ENCODE measurements at regions not wholly inside any gene's neighbourhood (a gene's known extent, or its start where the extent isn't known, plus 50 kb on each side); places are given as distances from the start of the nearest gene placed in this dataset.
"Not testable (repeated sequence)": the region's sequence is repeated elsewhere in the genome, so short reads cannot be mapped to it uniquely, and the experiment has no call there.

DNA sequence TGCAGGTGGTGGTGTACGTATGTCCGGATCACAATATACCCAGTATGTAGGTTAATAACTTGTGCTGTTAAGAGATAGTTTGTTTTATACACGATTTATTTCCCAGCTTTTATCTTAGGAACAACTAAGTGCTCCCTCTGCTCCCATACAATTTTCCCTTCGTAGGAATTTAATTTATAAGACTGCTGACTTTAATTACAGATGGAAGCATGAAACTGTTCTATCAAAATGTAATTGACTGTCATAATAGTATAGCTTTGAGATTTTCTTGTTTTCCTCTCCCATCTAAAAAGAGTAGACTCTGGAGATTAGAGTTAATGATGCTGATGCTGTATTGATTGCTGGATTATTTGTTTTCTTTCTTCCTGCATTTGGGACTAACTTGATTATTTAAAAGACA, 370.7 kb upstream of the SGO1 start:
- no peak for DNase-seq
- no peaks in the 10 kb centered on the region for H3K4me1 ChIP-seq
- no peaks in the 10 kb centered on the region for H3K27me3 ChIP-seq
- H3K4me3 ChIP-seq (ENCODE audit: low read depth, low read length) = no peak overlapping the region
- H3K9me3 ChIP-seq = no peaks in the 10 kb centered on the region
- no peaks in the 10 kb centered on the region for H3K36me3 ChIP-seq
- TF ChIP-seq, protein P1, sequence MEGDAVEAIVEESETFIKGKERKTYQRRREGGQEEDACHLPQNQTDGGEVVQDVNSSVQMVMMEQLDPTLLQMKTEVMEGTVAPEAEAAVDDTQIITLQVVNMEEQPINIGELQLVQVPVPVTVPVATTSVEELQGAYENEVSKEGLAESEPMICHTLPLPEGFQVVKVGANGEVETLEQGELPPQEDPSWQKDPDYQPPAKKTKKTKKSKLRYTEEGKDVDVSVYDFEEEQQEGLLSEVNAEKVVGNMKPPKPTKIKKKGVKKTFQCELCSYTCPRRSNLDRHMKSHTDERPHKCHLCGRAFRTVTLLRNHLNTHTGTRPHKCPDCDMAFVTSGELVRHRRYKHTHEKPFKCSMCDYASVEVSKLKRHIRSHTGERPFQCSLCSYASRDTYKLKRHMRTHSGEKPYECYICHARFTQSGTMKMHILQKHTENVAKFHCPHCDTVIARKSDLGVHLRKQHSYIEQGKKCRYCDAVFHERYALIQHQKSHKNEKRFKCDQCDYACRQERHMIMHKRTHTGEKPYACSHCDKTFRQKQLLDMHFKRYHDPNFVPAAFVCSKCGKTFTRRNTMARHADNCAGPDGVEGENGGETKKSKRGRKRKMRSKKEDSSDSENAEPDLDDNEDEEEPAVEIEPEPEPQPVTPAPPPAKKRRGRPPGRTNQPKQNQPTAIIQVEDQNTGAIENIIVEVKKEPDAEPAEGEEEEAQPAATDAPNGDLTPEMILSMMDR (IDR thresholded peaks at IDR 0.05; ENCODE audit: low read depth, low read length) = no peak

DNA sequence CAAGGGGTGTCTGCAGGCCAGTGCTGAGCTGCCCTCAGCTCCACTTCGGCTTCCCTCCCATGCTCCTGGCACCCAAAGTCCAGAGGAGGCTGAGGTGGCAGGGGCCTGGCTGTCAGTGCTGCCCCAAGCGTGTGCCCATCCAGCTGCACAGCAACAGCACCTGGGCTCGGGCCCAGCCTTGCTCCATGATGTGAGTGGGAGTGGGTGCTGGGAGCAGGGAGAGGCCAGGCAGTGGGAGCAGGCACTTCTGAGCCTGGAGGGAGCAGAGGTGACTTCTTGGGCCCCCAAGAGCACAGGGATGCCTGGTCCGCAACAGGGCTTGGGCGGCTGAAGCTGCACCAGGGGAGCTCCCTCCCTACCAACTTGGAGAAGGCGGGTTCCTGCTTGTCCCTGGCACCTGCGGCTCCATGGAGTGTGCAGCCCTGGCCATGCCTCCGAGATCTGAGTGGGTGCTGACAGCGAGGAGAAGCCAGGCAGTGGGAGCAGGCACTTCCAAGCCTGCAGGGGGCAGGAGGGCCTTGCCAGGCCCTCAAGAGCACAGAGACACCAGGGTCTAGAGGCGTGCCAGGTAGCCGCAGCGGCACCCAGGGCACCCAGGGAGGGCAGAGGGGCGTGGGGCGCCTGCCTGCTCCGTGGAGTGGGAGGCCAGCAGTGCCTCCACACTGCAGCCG, 366.7 kb upstream of the SGO1 start:
- TF ChIP-seq, protein P1 (IDR thresholded peaks at IDR 0.05; ENCODE audit: low read depth, low read length) = no peak
- no peak for DNase-seq
- no peaks in the 10 kb centered on the region for H3K36me3 ChIP-seq

DNA sequence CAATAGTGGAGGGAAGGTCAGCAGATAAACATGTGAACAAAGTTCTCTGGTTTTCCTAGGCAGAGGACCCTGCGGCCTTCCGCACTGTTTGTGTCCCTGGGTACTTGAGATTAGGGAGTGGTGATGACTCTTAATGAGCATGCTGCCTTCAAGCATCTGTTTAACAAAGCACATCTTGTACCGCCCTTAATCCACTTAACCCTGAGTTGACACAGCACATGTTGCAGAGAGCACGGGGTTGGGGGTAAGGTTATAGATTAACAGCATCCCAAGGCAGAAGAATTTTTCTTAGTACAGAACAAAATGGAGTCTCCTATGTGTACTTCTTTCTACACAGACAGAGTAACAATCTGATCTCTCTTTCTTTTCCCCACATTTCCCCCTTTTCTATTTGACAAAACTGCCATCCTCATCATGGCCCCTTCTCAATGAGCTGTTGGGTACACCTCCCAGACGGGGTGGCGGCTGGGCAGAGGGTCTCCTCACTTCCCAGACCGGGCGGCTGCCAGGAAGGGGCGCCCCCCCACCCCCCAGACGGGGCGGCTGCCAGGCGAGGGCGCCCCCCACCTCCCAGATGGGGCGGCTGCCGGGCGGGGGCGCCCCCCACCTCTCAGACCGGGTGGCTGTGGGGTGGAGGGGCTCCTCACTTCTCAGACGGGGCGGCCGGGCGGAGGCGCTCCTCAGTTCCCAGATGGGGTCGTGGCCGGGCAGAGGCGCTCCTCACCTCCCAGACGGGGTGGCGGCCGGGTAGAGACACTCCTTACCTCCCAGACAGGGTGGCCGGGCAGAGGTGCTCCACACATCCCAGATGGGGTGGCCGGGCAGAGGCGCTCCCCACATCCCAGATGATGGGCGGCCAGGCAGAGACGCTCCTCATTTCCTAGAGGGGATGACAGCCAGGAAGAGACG, 361.6 kb upstream of the SGO1 start:
- not testable (repeated sequence) for H3K27me3 ChIP-seq; H3K4me1 ChIP-seq; H3K9me3 ChIP-seq; H3K36me3 ChIP-seq; H3K4me3 ChIP-seq (ENCODE audit: low read depth, low read length); DNase-seq

More for the DNA sequence above, 366.7 kb upstream of the SGO1 start:
- Histone ChIP-seq H3K27me3 (no peaks in the 10 kb centered on the region), H3K9me3 (no peaks in the 10 kb centered on the region), H3K4me3 (ENCODE audit: low read depth, low read length) (no peak overlapping the region), H3K4me1 (no peaks in the 10 kb centered on the region)

DNA sequence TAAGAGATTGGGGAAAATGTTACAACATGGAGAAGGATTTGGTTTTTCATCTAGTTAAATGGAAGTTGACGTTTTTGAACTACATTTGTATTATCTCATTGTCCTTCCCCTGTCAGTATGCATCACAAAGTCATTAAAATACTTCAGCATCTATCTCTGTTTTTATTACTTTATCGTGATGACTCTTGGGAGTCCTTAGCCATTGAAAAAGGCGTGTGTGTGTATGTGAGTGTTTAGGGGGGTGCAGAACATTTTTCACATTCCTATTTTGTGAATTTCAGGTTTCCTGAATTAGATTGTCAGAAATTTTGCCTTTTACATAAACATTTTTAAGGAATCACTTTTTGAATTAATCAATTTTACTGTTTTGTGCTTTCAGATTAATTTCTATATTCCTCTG, 360.6 kb upstream of the SGO1 start:
- no peak for DNase-seq
- TF ChIP-seq, protein P1 (IDR thresholded peaks at IDR 0.05; ENCODE audit: low read depth, low read length) = no peak
- no peaks in the 10 kb centered on the region for H3K4me1 ChIP-seq
- H3K27me3 ChIP-seq = no peaks in the 10 kb centered on the region
- H3K36me3 ChIP-seq = no peaks in the 10 kb centered on the region
- H3K4me3 ChIP-seq (ENCODE audit: low read depth, low read length) = no peak overlapping the region
- H3K9me3 ChIP-seq = no peaks in the 10 kb centered on the region

DNA sequence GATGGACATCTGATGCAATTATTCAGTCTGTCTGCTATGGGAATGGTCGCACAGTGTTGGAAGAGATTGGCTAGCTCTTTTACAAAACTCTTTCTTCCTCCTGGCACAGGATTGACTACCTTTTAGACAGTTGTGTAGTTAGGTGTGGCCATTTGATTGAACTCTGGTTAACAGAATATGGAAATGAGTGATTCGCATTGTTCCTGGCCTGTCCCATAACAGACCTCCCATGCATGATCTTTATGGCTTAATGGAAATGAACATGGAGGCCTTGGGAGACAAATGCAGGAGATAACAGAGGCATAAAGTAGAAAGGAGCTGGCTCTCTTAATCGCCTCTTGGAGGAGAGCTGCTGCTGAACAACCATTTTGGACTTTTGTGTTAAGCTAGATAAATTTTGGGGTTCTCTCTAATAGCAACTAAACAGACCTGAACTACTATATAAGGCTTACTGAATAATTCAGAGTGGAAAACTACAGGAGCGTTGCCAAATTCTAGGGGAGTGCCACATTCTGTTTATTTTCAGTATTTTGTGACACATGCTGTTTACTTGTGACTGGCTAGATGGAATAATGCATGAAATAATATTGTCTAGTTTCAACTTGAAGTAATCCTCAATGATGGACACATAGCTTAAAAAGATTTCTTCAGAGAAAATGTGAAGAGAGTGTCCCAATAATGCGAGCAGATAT, 357.7 kb upstream of the SGO1 start:
- H3K9me3 ChIP-seq = no peaks in the 10 kb centered on the region
- H3K4me3 ChIP-seq (ENCODE audit: low read depth, low read length) = no peak overlapping the region
- DNase-seq = no peak
- TF ChIP-seq, protein P1 (IDR thresholded peaks at IDR 0.05; ENCODE audit: low read depth, low read length) = no peak
- H3K27me3 ChIP-seq = no peaks in the 10 kb centered on the region
- no peaks in the 10 kb centered on the region for H3K36me3 ChIP-seq
- H3K4me1 ChIP-seq = no peaks in the 10 kb centered on the region

DNA sequence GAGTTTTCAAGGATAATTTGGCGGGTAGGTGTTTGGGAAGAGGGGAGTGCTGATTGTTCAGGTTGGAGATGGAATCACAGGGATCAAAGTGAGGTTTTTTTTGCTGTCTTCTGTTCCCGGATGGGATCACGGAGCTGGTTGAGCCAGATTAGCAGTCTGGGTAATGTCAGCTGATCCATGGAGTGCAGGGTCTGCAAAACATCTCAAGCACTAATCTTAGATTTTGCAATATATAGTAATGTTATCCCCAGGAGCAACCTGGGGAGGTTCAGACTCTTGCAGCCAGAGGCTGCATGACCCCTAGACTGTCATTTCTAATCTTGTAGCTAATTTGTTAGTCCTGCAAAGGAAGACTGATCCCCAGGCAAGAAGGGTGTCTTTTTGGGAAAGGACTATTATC, 354.1 kb upstream of the SGO1 start:
- Histone ChIP-seq H3K27me3 (no peaks in the 10 kb centered on the region), H3K36me3 (no peaks in the 10 kb centered on the region), H3K4me3 (ENCODE audit: low read depth, low read length) (no peak overlapping the region), H3K4me1 (no peaks in the 10 kb centered on the region), H3K9me3 (no peaks in the 10 kb centered on the region)
- no peak for DNase-seq
- TF ChIP-seq, protein P1 (IDR thresholded peaks at IDR 0.05; ENCODE audit: low read depth, low read length) = no peak

Data from BE2C (cell line).